Neuronal stem cell (in vitro differentiated cells): ENCODE measurements at regions not wholly inside any gene's neighbourhood (a gene's known extent, or its start where the extent isn't known, plus 50 kb on each side); places are given as distances from the start of the nearest gene placed in this dataset.
"Not testable (repeated sequence)": the region's sequence is repeated elsewhere in the genome, so short reads cannot be mapped to it uniquely, and the experiment has no call there.

ENCODE experiments used
- DNase-seq: peaks from one replicate; pipeline ENCODE4 v3.0.0-alpha.2; 2013; ENCODE audit warnings: low spot score
- H2AFZ ChIP-seq: one replicate; pipeline ENCODE4 v1.6.1; 2013; ENCODE audit warnings: mild to moderate bottlenecking, low read length, inconsistent platforms
- H2AK5ac ChIP-seq: 2 replicates; pipeline ENCODE4 v1.6.1; 2013; ENCODE audit warnings: low read depth, mild to moderate bottlenecking, inconsistent platforms, low read length, moderate library complexity, mixed read lengths
- H2BK120ac ChIP-seq: 2 replicates; pipeline ENCODE4 v1.6.1; 2013; ENCODE audit warnings: low read depth, mild to moderate bottlenecking, inconsistent platforms, low read length, moderate library complexity, mixed read lengths
- H2BK12ac ChIP-seq: one replicate; pipeline ENCODE4 v1.6.1; 2013; ENCODE audit warnings: low read length, inconsistent platforms
- H2BK15ac ChIP-seq: 2 replicates; pipeline ENCODE4 v1.6.1; 2013; ENCODE audit warnings: mild to moderate bottlenecking, low read length, inconsistent platforms, mixed read lengths
- H2BK5ac ChIP-seq: one replicate; pipeline ENCODE4 v1.6.1; 2013; ENCODE audit warnings: inconsistent platforms, mild to moderate bottlenecking, low read length, moderate library complexity
- H3K14ac ChIP-seq: one replicate; pipeline ENCODE4 v1.6.1; 2013; ENCODE audit warnings: low read length, inconsistent platforms
- H3K18ac ChIP-seq: 2 replicates; pipeline ENCODE4 v1.6.1; 2013; ENCODE audit warnings: low read length, inconsistent platforms
- H3K23ac ChIP-seq: 2 replicates; pipeline ENCODE4 v1.6.1; 2013; ENCODE audit warnings: low read depth, mild to moderate bottlenecking, mixed read lengths, low read length, inconsistent platforms; ENCODE audit not compliant: poor library complexity
- H3K27ac ChIP-seq: replicated peaks from 3 replicates; pipeline ENCODE4 v1.5.1; 2013; ENCODE audit warnings: low read length, inconsistent platforms
- H3K27me3 ChIP-seq, 3 experiments: 2 replicates each; pipeline ENCODE4 v1.6.1; 2013; ENCODE audit warnings: low read length in 3 of 3, mild to moderate bottlenecking in 2 of 3, inconsistent platforms in 1 of 3, low read depth in 1 of 3, mixed read lengths in 1 of 3, moderate library complexity in 1 of 3; ENCODE audit not compliant: control insufficient read depth in 3 of 3, insufficient read depth in 3 of 3
- H3K36me3 ChIP-seq, 2 donors: replicated peaks in 1 of 2; 2 replicates each; pipeline ENCODE4 v1.6.1; 2013; ENCODE audit warnings: low read length in 2 of 2; ENCODE audit not compliant: control insufficient read depth in 2 of 2, insufficient read depth in 2 of 2
- H3K4ac ChIP-seq: 2 replicates; pipeline ENCODE4 v1.6.1; 2013; ENCODE audit warnings: inconsistent platforms, mild to moderate bottlenecking, low read length, moderate library complexity
- H3K4me1 ChIP-seq, 2 donors: 1 replicate in 1 of 2; 2 replicates in 1 of 2; pipeline ENCODE4 v1.6.1; 2013; ENCODE audit warnings: low read length in 2 of 2, low read depth in 1 of 2; ENCODE audit not compliant: control insufficient read depth in 2 of 2, insufficient read depth in 1 of 2
- H3K4me2 ChIP-seq: one replicate; pipeline ENCODE4 v1.6.1; 2013; ENCODE audit warnings: mild to moderate bottlenecking, low read length, inconsistent platforms; ENCODE audit not compliant: insufficient read depth, poor library complexity, severe bottlenecking
- H3K4me3 ChIP-seq, 2 donors: 2 replicates each; pipeline ENCODE4 v1.5.1; 2013; ENCODE audit warnings: low read length in 2 of 2, mild to moderate bottlenecking in 2 of 2, inconsistent platforms in 1 of 2, moderate library complexity in 1 of 2
- H3K79me1 ChIP-seq: one replicate; pipeline ENCODE4 v1.6.1; 2013; ENCODE audit warnings: low read depth, mild to moderate bottlenecking, inconsistent platforms, low read length, moderate library complexity
- H3K9ac ChIP-seq: one replicate; pipeline ENCODE4 v1.6.1; 2013; ENCODE audit warnings: mild to moderate bottlenecking, low read depth, low read length, inconsistent platforms; ENCODE audit not compliant: poor library complexity
- H3K9me3 ChIP-seq, 2 donors: replicated peaks in 1 of 2; 2 replicates each; pipeline versions ENCODE3 to v1.6.1; 2013; ENCODE audit warnings: low read length in 2 of 2, mild to moderate bottlenecking in 2 of 2, inconsistent platforms in 1 of 2, low read depth in 1 of 2, mixed read lengths in 1 of 2, moderate library complexity in 1 of 2; ENCODE audit not compliant: control insufficient read depth in 2 of 2, insufficient read depth in 1 of 2
- H4K8ac ChIP-seq: one replicate; pipeline ENCODE4 v1.6.1; 2013; ENCODE audit warnings: low read depth, mild to moderate bottlenecking, inconsistent platforms, low read length, moderate library complexity
- H4K91ac ChIP-seq: one replicate; pipeline ENCODE4 v1.6.1; 2013; ENCODE audit warnings: low read length, low read depth, mild to moderate bottlenecking, inconsistent platforms; ENCODE audit not compliant: poor library complexity
- WGBS, 2 donors: extraction: QIAGEN DNeasy Blood & Tissue Kit; methylation state at CpG; one replicate each; pipeline ENCODE4 v1.1.7; 2013; ENCODE audit warnings: missing lambda C conversion rate in 2 of 2, mixed read lengths in 1 of 2; ENCODE audit not compliant: insufficient read length in 2 of 2, insufficient replicate concordance in 1 of 2; ENCODE audit errors: extremely low coverage in 2 of 2; 5-methylcytosine and 5-hydroxymethylcytosine counted together

- not testable (repeated sequence) for H3K9me3 ChIP-seq
Observed at GRCh38 chr2:131780446-131780845, 252.8 kb downstream of the CCDC74A start.

GRCh38 chr2:131801210-131801744 lies 273.6 kb downstream of the CCDC74A start:
- no CpG with 5 or more reads among the region's 42 CpGs for WGBS, 2 donors
- Histone ChIP-seq H4K8ac (no peak overlapping the region), H2AFZ (peak overlapping the region; percentile 92), H3K79me1 (no peaks in the 10 kb centered on the region), H3K4me2 (peak overlapping the region; percentile 40), H3K14ac (no peak overlapping the region), H3K27me3 (peaks cover 0 to 4% (median 0%) of the 10 kb centered on the region in 3 experiments), H3K9me3 (no peaks in the 10 kb centered on the region), H3K4me3 (peak overlapping the region in 1 of 2 donors; percentile 50), H3K9ac (no peak overlapping the region), H3K4ac (no peak overlapping the region), H2BK15ac (no peak overlapping the region), H3K36me3 (no peaks in the 10 kb centered on the region), H2AK5ac (no peak overlapping the region), H3K4me1 (peaks cover 0 to 5% of the 10 kb centered on the region in 2 donors), H4K91ac (no peak overlapping the region), H3K18ac (peak overlapping the region; percentile 87), H2BK120ac (no peak overlapping the region), H2BK12ac (peak overlapping the region; percentile 84), H3K23ac (no peak overlapping the region), H2BK5ac (peak overlapping the region; percentile 53), H3K27ac (no peak overlapping the region)
- DNase-seq, result no peak

More at GRCh38 chr2:131780446-131780845, 252.8 kb downstream of the CCDC74A start:
- H3K4me1 ChIP-seq, H3K27me3 ChIP-seq, DNase-seq, H3K27ac ChIP-seq, H3K18ac ChIP-seq, H3K36me3 ChIP-seq, H2BK5ac ChIP-seq, H4K91ac ChIP-seq, H3K4me3 ChIP-seq, H2AK5ac ChIP-seq, H3K23ac ChIP-seq, H4K8ac ChIP-seq, H3K9ac ChIP-seq, H2BK120ac ChIP-seq, H2BK12ac ChIP-seq, H3K4ac ChIP-seq, H3K4me2 ChIP-seq, H2AFZ ChIP-seq, H2BK15ac ChIP-seq, H3K14ac ChIP-seq, H3K79me1 ChIP-seq: not testable (repeated sequence)
- WGBS, 2 donors, result no CpG with 5 or more reads among the region's 5 CpGs

- not testable (repeated sequence) for H3K27ac ChIP-seq, H2BK12ac ChIP-seq, H3K9ac ChIP-seq, H4K91ac ChIP-seq, H2AK5ac ChIP-seq, H3K4me1 ChIP-seq, H2BK15ac ChIP-seq, H3K9me3 ChIP-seq, H3K27me3 ChIP-seq, H4K8ac ChIP-seq, H2BK120ac ChIP-seq, H3K36me3 ChIP-seq, H3K4ac ChIP-seq, H3K79me1 ChIP-seq, H3K23ac ChIP-seq, H3K14ac ChIP-seq, H2BK5ac ChIP-seq
- no CpG with 5 or more reads among the region's 41 CpGs for WGBS, 2 donors
- peak; percentile 60 for DNase-seq
- Histone ChIP-seq H3K18ac (peak overlapping the region; percentile 87), H3K4me2 (peak overlapping the region; percentile 40), H3K4me3 (peak overlapping the region; percentile 36 to 81), H2AFZ (peak overlapping the region; percentile 92)
Observed at GRCh38 chr2:131801745-131802350, 274.2 kb downstream of the CCDC74A start.

GRCh38 chr2:131802351-131802836 lies 274.7 kb downstream of the CCDC74A start:
- H3K4ac ChIP-seq, H4K91ac ChIP-seq, H2BK120ac ChIP-seq, H2AK5ac ChIP-seq, H3K9ac ChIP-seq, H3K79me1 ChIP-seq, H3K14ac ChIP-seq, H3K4me1 ChIP-seq, H3K36me3 ChIP-seq, H2BK15ac ChIP-seq, H3K27me3 ChIP-seq, H3K9me3 ChIP-seq, H3K23ac ChIP-seq, H4K8ac ChIP-seq, H3K27ac ChIP-seq, H2BK12ac ChIP-seq, H2BK5ac ChIP-seq, H3K18ac ChIP-seq: not testable (repeated sequence)
- H2AFZ ChIP-seq, result peak overlapping the region; percentile 92
- H3K4me3 ChIP-seq, result peak overlapping the region; percentile 36 to 81
- peak; percentile 14 for DNase-seq
- H3K4me2 ChIP-seq, result peak overlapping the region; percentile 57
- WGBS, 2 donors, result no CpG with 5 or more reads among the region's 34 CpGs
